H1 (cell line): ENCODE measurements at regions not wholly inside any gene's neighbourhood (a gene's known extent, or its start where the extent isn't known, plus 50 kb on each side); places are given as distances from the start of the nearest gene placed in this dataset.

Experiments used
- CTCF ChIA-PET: fragments of 300-600 bp; sonication (Branson Sonifier 250); formaldehyde crosslinking; loops from one replicate; lab custom pipeline; 2021; ENCODE audit not compliant: partially characterized antibody; lab: Charles Lee
- POLR2A ChIA-PET: fragments of 300-600 bp; sonication (Branson Sonifier 250); formaldehyde crosslinking; loops from one replicate; lab custom pipeline; 2021; ENCODE audit warnings: inconsistent platforms; ENCODE audit not compliant: partially characterized antibody; lab: Charles Lee
- DNase-seq, 2 experiments: peaks; one replicate each; pipeline versions ENCODE4 v3.0.0 to v3.0.0-alpha.2; 2010 to 2022; ENCODE audit warnings: low spot score in 2 of 2, low read depth in 1 of 2, mixed read lengths in 1 of 2
- FAIRE-seq: peaks from 2 replicates; lab custom pipeline; 2011; peaks lifted over from hg19 to GRCh38; lab: Jason Lieb, UNC
- H2AFZ ChIP-seq: 2 replicates; pipeline ENCODE4 v1.8.1; 2012; ENCODE audit warnings: low read length, inconsistent platforms
- H2AK5ac ChIP-seq: 2 replicates; pipeline ENCODE4 v1.6.1; 2013; ENCODE audit warnings: low read depth, low read length
- H2BK120ac ChIP-seq: replicated peaks from 2 replicates; pipeline ENCODE3; 2013; ENCODE audit warnings: low read depth, low read length, inconsistent platforms
- H2BK12ac ChIP-seq: 2 replicates; pipeline ENCODE4 v1.6.1; 2013; ENCODE audit warnings: low read depth, low read length
- H2BK15ac ChIP-seq: 2 replicates; pipeline ENCODE4 v1.6.1; 2013; ENCODE audit warnings: low read length
- H2BK20ac ChIP-seq: 2 replicates; pipeline ENCODE4 v1.6.1; 2013; ENCODE audit warnings: low read length
- H2BK5ac ChIP-seq: 2 replicates; pipeline ENCODE4 v1.6.1; 2013; ENCODE audit warnings: low read depth, low read length
- H3K14ac ChIP-seq: 2 replicates; pipeline ENCODE4 v1.6.1; 2013; ENCODE audit warnings: inconsistent platforms; ENCODE audit not compliant: insufficient read length
- H3K18ac ChIP-seq: 2 replicates; pipeline ENCODE4 v1.6.1; 2013; ENCODE audit warnings: low read length; ENCODE audit errors: extremely low read depth
- H3K23ac ChIP-seq: 2 replicates; pipeline ENCODE4 v1.6.1; 2013; ENCODE audit warnings: inconsistent platforms; ENCODE audit not compliant: insufficient read length
- H3K23me2 ChIP-seq: 2 replicates; pipeline ENCODE4 v1.6.1; 2013; ENCODE audit warnings: low read depth, low read length
- H3K27ac ChIP-seq: 2 replicates; pipeline ENCODE4 v1.6.1; 2011; ENCODE audit warnings: low read depth, low read length, inconsistent platforms
- H3K27me3 ChIP-seq, 4 experiments: replicated peaks in 1 of 4; 1 replicate in 1 of 4; 2 replicates in 3 of 4; pipeline versions ENCODE4 v1.6.1 to v1.8.1; 2011 to 2013; ENCODE audit warnings: low read length in 3 of 4, mild to moderate bottlenecking in 3 of 4, inconsistent platforms in 2 of 4, mixed read lengths in 2 of 4, moderate library complexity in 1 of 4; ENCODE audit not compliant: control insufficient read depth in 3 of 4, insufficient read depth in 3 of 4; ENCODE audit errors: extremely low read depth in 1 of 4
- H3K36me3 ChIP-seq, 4 experiments: 2 replicates each; pipeline versions ENCODE4 v1.6.1 to v1.8.1; 2011 to 2013; ENCODE audit warnings: mild to moderate bottlenecking in 4 of 4, low read length in 3 of 4, moderate library complexity in 2 of 4, control low read depth in 1 of 4, inconsistent platforms in 1 of 4; ENCODE audit not compliant: insufficient read depth in 4 of 4, control insufficient read depth in 2 of 4
- H3K4ac ChIP-seq: replicated peaks from 2 replicates; pipeline ENCODE3; 2013; ENCODE audit warnings: low read length, low read depth, mixed read lengths, inconsistent platforms; ENCODE audit not compliant: insufficient read length
- H3K4me1 ChIP-seq, 4 experiments: replicated peaks in 1 of 4; 1 replicate in 1 of 4; 2 replicates in 3 of 4; pipeline versions ENCODE4 v1.6.1 to v1.8.1; 2011 to 2013; ENCODE audit warnings: low read length in 3 of 4, inconsistent platforms in 2 of 4, mixed read lengths in 1 of 4; ENCODE audit not compliant: insufficient read depth in 4 of 4, control insufficient read depth in 3 of 4
- H3K4me2 ChIP-seq, 2 experiments: 2 replicates each; pipeline versions ENCODE4 v1.6.1 to v1.8.1; 2011 to 2013; ENCODE audit warnings: low read depth in 2 of 2, low read length in 2 of 2, control low read depth in 1 of 2, inconsistent platforms in 1 of 2, mild to moderate bottlenecking in 1 of 2; ENCODE audit not compliant: insufficient read depth in 1 of 2
- H3K4me3 ChIP-seq, 4 experiments: fragments of 200-600, 300-600 bp in 1 of 4; sonication (generic), shearing (Covaris generic), sonication (Bioruptor Twin) in 1 of 4; 2 replicates each; pipeline versions ENCODE4 v1.5.1 to v1.8.1; 2011 to 2016; ENCODE audit warnings: low read length in 4 of 4, low read depth in 3 of 4, control low read depth in 2 of 4, inconsistent platforms in 2 of 4, mild to moderate bottlenecking in 2 of 4, mixed read lengths in 1 of 4, moderate library complexity in 1 of 4; ENCODE audit not compliant: insufficient read depth in 2 of 4; ENCODE audit errors: extremely low read depth in 1 of 4
- H3K56ac ChIP-seq: replicated peaks from 2 replicates; pipeline ENCODE3; 2013; ENCODE audit warnings: low read depth, mild to moderate bottlenecking, mixed read lengths, low read length, inconsistent platforms; ENCODE audit not compliant: insufficient read length
- H3K79me1 ChIP-seq: 2 replicates; pipeline ENCODE4 v1.6.1; 2013; ENCODE audit warnings: low read depth, low read length, control low read depth
- H3K79me2 ChIP-seq, 2 experiments: 2 replicates each; pipeline versions ENCODE4 v1.6.1 to v1.8.1; 2012 to 2013; ENCODE audit warnings: low read length in 2 of 2, mild to moderate bottlenecking in 2 of 2, inconsistent platforms in 1 of 2; ENCODE audit not compliant: insufficient read depth in 2 of 2, control insufficient read depth in 1 of 2
- H3K9ac ChIP-seq, 4 experiments: replicated peaks in 1 of 4; 1 replicate in 1 of 4; 2 replicates in 3 of 4; pipeline versions ENCODE4 v1.6.1 to v1.8.1; 2011 to 2013; ENCODE audit warnings: low read depth in 3 of 4, low read length in 3 of 4, control low read depth in 2 of 4, mild to moderate bottlenecking in 2 of 4, moderate library complexity in 2 of 4, inconsistent platforms in 1 of 4; ENCODE audit errors: extremely low read depth in 1 of 4
- H3K9me3 ChIP-seq, 2 experiments: 2 replicates each; pipeline versions ENCODE4 v1.6.1 to v1.8.1; 2012 to 2013; ENCODE audit warnings: mild to moderate bottlenecking in 2 of 2, moderate library complexity in 2 of 2, control low read depth in 1 of 2, inconsistent platforms in 1 of 2, low read depth in 1 of 2, low read length in 1 of 2, mixed read lengths in 1 of 2; ENCODE audit not compliant: insufficient read depth in 2 of 2
- H4K20me1 ChIP-seq, 2 experiments: replicated peaks in 1 of 2; 2 replicates each; pipeline versions ENCODE3 to v1.8.1; 2011 to 2013; ENCODE audit warnings: inconsistent platforms in 2 of 2, low read length in 2 of 2, mild to moderate bottlenecking in 1 of 2; ENCODE audit not compliant: insufficient read depth in 2 of 2, control insufficient read depth in 1 of 2
- H4K5ac ChIP-seq: 2 replicates; pipeline ENCODE4 v1.6.1; 2013; ENCODE audit warnings: low read length, low read depth, mixed read lengths, inconsistent platforms; ENCODE audit not compliant: insufficient read length
- H4K8ac ChIP-seq: 2 replicates; pipeline ENCODE4 v1.8.0; 2013; ENCODE audit warnings: mild to moderate bottlenecking, moderate library complexity, low read length, inconsistent platforms; ENCODE audit not compliant: insufficient read depth; ENCODE audit errors: extremely low read depth
- H4K91ac ChIP-seq: replicated peaks from 2 replicates; pipeline ENCODE3; 2013; ENCODE audit warnings: low read length, mixed read lengths, inconsistent platforms; ENCODE audit not compliant: insufficient read length
- EP300 ChIP-seq, 2 experiments: IDR thresholded peaks; 1 replicate in 1 of 2; 2 replicates in 1 of 2; pipeline ENCODE4 v1.6.1; 2011 to 2012; ENCODE audit warnings: low read depth in 2 of 2, low read length in 2 of 2, mild to moderate bottlenecking in 2 of 2, borderline replicate concordance in 1 of 2, inconsistent platforms in 1 of 2, moderate library complexity in 1 of 2
- FOSL1 ChIP-seq: IDR thresholded peaks from 2 replicates; pipeline ENCODE4 v1.6.1; 2011; ENCODE audit warnings: mild to moderate bottlenecking, low read depth, low read length, moderate library complexity; ENCODE audit not compliant: insufficient read depth
- GABPA ChIP-seq: IDR thresholded peaks from 2 replicates; pipeline ENCODE4 v1.6.1; 2011; ENCODE audit warnings: mild to moderate bottlenecking, low read length, moderate library complexity, borderline replicate concordance; ENCODE audit not compliant: insufficient read depth
- PHF8 ChIP-seq: fragments of 200-600 bp; sonication (generic); conservative IDR thresholded peaks from 2 replicates; pipeline ENCODE4 v1.7.1; 2012; ENCODE audit warnings: low read depth, mild to moderate bottlenecking, inconsistent platforms, low read length, moderate library complexity
- SIN3A ChIP-seq, 2 experiments: IDR thresholded peaks in 1 of 2; conservative IDR thresholded peaks in 1 of 2; 2 replicates each; pipeline ENCODE4 v1.6.1; 2011 to 2012; ENCODE audit warnings: low read length in 2 of 2, improper control_type of control experiment in 1 of 2, low read depth in 1 of 2, mild to moderate bottlenecking in 1 of 2
- WGBS, 2 experiments: shearing (Covaris generic) in 1 of 2; methylation state at CpG; one replicate each; pipeline versions ENCODE4 v1.1.6 to v1.1.7; 2013 to 2015; ENCODE audit warnings: low lambda C conversion rate in 2 of 2, mixed read lengths in 2 of 2, inconsistent platforms in 1 of 2, low coverage in 1 of 2, missing lambda C conversion rate in 1 of 2; ENCODE audit not compliant: insufficient replicate concordance in 2 of 2, insufficient coverage in 1 of 2, insufficient read length in 1 of 2; ENCODE audit errors: extremely low coverage in 1 of 2, missing lambda C conversion rate in 1 of 2; 5-methylcytosine and 5-hydroxymethylcytosine counted together
- TF ChIP-seq, protein P1 (sequence below): IDR thresholded peaks from 2 replicates; pipeline ENCODE4 v1.6.1; 2012; ENCODE audit warnings: inconsistent platforms

DNA sequence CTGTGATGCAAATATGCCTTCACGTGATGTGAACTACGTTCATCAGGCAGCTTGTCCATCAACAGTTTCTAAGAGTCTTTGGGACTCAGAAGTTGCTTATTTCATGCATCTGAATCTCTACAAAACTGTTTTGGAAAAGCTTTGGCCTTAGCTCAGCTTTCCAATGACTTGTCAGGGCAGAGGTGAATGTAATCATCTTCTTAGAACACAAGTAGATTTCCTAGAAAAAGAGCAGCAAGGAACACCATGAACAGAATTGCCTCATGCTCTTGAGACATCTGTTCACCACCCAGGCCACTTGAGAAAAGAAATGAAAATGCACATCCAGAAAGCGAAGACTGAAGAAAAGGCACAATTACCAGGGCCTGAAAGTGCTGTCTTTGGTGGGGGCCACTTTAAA, 105.8 kb upstream of the PDHA1 start:
- 97% methylated on average over 3 of the region's 3 CpGs; no CpG with 5 or more reads in 1 of the 2 experiments for WGBS, 2 experiments
- H2BK15ac ChIP-seq = no peak overlapping the region
- no peak for FAIRE-seq
- no peak overlapping the region for H4K91ac ChIP-seq
- H3K4me3 ChIP-seq = no peak overlapping the region
- H3K4me2 ChIP-seq = no peak overlapping the region
- no peaks in the 10 kb centered on the region for H3K36me3 ChIP-seq
- no peaks in the 10 kb centered on the region for H4K20me1 ChIP-seq
- no peak overlapping the region for H3K27ac ChIP-seq
- no peak overlapping the region for H2BK120ac ChIP-seq
- no peak for TF ChIP-seq PHF8
- no peak for TF ChIP-seq FOSL1
- no peak for TF ChIP-seq GABPA
- no peak for TF ChIP-seq EP300 (IDR thresholded peaks at IDR 0.05; ENCODE audit: borderline replicate concordance in 1 of 2, low read depth in 2 of 2, low read length in 2 of 2)
- TF ChIP-seq, protein P1, sequence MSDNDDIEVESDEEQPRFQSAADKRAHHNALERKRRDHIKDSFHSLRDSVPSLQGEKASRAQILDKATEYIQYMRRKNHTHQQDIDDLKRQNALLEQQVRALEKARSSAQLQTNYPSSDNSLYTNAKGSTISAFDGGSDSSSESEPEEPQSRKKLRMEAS = no peak
- no peak for TF ChIP-seq SIN3A (conservative IDR thresholded peaks at IDR 0.05 in 1 of 2, IDR thresholded peaks at IDR 0.05 in 1 of 2; ENCODE audit: low read depth in 1 of 2, low read length in 2 of 2)
- H2BK20ac ChIP-seq = no peak overlapping the region
- H2AK5ac ChIP-seq = no peak overlapping the region
- no peak overlapping the region for H2BK5ac ChIP-seq
- DNase-seq = no peak
- no peak overlapping the region for H3K18ac ChIP-seq
- no peaks in the 10 kb centered on the region for H3K79me2 ChIP-seq
- H3K27me3 ChIP-seq = no peaks in the 10 kb centered on the region
- no peak overlapping the region for H3K56ac ChIP-seq
- POLR2A ChIA-PET = no interaction called here
- no peak overlapping the region for H4K5ac ChIP-seq
- H3K9ac ChIP-seq = no peak overlapping the region
- H3K4ac ChIP-seq = no peak overlapping the region
- peaks cover 0 to 3% (median 0%) of the 10 kb centered on the region in 4 experiments; a peak in 1 of 7 replicates for H3K4me1 ChIP-seq
- no peaks in the 10 kb centered on the region for H3K23me2 ChIP-seq
- no peak overlapping the region for H2AFZ ChIP-seq
- CTCF ChIA-PET = no interaction called here
- no peaks in the 10 kb centered on the region for H3K79me1 ChIP-seq
- H3K23ac ChIP-seq = no peak overlapping the region
- no peak overlapping the region for H3K14ac ChIP-seq
- 0 out of 4 replicates have a peak, but pooled peaks cover 0 to 3% of the 10 kb centered on the region in 2 experiments for H3K9me3 ChIP-seq
- H4K8ac ChIP-seq = no peak overlapping the region
- H2BK12ac ChIP-seq = no peak overlapping the region
